ENCODE measurements at regions not wholly inside any gene's neighbourhood (a gene's known extent, or its start where the extent isn't known, plus 50 kb on each side); places are given as distances from the start of the nearest gene placed in this dataset.

DNA sequence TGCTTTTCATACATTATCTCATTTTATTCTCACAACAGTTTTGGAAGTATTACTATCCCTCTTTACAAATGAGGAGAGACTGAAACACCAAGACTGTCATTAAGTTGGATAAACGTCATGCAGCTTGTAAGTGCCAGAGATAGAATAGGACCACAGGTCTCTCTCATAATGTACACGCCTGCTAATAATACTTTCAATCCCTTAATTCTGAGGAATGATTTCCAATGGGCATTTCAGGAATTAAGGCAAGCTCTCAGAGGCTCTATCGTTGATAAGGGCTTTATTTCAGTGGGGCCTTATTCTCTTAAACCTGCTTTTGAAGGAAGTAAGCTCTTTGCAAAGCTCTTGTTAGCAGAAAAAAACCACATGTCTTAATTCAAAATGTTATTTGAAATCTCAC lies 229.1 kb downstream of the NFKBIZ start:
- in situ Hi-C loops (cut with MboI; ENCODE audit: low sequenced_read_pairs) = no loop called here

DNA sequence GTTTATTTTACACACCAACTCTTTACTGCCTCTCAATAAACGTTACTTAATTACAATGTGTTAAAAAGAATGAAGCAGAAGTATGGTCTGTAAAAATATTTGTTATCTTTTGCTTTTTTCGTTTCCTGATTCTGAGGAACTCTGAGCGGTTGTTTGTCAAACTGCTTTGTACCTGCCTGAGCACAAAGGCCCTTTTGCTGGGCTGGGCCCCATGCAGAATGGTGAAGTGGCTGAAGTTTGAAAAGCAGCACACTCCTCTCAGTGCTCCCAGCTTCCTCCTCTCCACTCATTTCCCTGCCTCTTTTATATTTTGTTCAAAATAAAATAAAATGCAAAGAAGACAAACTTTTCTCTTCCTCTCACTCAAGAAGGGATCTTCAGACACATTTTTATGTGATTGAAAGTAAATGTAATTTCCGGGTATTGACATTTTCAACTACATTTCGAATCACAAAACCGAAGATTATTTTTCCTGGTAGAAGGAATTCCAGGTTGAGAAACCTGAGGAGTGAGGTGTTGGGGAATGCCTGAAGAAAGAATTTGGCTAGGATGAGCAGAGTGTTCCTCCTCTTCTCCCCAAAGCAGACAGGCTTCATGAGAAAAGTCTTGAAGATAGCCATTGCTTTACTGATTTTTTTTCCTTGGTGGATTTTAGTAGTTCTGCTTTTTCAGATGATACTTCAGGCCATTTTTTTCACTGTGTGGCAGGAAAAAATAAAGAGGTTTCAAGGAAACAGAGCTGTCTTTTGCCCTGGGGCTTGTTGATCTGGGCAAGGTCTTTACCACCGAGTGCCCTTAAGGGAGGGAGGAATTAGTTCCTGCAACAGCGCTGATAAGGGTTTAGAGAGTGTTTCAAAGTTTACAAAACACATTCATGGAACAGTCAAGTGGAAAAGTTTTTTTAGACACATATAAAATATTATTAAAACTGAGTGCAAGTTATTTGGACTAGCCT lies 229.8 kb downstream of the NFKBIZ start:
- in situ Hi-C loops (cut with MboI; ENCODE audit: low sequenced_read_pairs) = no loop called here

DNA sequence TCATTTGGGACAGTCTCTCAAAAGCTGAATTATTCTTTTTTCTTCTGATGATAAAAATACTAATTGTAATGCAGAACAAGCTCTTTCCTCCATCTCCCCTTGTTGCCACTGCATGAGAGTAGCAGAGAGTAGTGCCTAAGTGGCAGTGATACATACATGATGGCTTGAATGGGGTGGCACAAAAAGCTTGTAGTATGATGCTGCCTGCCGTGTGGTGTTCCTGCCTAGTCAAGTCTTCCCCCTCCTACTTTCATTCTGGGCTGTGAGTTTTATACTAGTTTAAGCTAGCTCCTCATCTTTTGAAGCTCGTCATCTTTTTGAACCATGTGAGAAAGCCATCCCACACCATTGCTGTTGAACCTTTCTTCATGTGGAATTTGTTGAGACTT lies 230.5 kb downstream of the NFKBIZ start:
- in situ Hi-C loops (cut with MboI; ENCODE audit: low sequenced_read_pairs) = no loop called here

DNA sequence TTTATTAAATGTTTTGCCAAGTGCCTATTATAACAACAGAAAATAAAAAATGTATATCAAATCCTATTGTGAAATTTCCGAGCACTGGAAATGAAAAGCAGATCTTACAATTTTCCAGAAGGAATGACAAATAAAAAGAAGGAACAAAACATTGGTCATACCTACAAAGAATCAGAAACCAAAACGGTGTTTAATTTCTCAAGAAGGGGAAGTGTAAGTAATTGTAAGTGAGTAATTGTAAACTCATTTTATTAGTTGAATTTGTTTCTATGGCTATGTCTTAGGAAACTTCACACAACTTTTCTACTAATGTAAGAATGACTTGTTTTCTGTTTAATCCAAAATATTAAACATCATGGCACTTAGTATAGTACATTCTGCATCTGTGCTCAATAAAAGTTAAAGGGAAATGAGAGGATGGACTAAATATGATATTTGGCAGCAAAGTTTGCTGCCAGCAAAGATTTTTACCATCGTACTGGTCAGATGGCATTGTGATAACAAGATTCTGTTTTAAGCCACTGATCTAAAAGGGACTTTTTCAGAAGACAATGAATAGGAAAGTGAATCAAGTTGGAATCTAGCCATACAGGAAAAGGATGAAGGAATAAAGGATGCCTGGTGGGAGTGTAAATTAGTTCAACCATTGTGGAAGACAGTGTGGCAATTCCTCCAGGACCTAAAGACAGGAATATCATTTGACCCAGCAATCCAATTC lies 232.4 kb downstream of the NFKBIZ start:
- in situ Hi-C loops (cut with MboI; ENCODE audit: low sequenced_read_pairs) = no loop called here

DNA sequence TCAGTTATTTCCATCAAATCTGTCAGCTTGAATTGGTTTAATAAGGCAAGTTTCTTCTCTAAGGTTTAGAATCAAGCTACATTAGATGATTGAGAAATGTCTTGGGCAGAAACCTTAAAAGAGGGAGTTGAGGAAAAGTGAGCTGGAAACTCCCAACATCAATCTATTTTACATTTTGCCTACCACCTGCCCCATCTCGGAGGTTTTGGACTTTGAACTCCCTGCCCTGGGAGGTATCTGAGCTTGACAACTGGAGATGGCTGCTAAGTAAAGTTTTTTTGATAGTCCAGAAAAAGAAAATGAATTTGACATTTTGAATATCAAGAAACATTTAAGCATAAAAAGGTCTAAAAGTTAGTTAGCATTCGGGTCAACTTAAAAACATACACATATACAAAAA lies 234.2 kb downstream of the NFKBIZ start:
- in situ Hi-C loops (cut with MboI; ENCODE audit: low sequenced_read_pairs) = no loop called here

DNA sequence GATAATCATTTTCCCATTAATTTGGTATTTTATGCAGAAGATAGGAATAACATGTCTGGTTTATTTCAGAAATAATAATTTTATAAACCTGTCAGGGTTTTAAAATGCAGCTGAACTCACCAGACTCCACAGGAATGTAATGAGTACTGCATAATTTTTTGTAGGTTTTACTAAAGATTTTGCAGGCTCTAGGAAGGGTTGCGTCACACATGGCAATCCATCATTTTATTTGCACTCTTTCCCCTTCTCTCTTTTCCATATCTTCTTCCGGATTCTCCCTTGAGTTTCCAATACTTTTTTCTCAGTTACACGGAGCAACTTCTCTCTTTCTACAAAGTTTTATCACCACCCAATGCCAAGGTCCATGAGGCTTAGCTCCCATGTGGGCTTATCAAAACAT lies 234.7 kb downstream of the NFKBIZ start:
- in situ Hi-C loops (cut with MboI; ENCODE audit: low sequenced_read_pairs) = no loop called here

DNA sequence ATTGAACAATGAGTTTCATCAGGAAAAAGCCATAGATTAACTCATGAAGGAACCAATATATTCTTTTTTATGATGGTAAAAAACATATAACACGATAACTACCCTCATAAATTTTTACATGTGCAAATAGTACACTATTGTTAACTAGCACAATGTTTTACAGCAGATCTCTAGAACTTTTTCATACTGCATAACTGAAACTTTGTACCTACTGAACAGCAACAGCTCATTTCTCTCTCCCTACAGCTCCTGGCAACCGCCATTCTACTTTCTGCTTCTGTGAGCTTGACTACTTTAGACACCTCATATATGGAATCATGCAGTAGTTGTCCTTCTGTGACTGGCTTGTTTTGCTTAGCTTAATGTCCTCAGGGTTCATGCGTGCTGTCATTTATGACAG lies 235.4 kb downstream of the NFKBIZ start:
- in situ Hi-C loops (cut with MboI; ENCODE audit: low sequenced_read_pairs) = no loop called here

DNA sequence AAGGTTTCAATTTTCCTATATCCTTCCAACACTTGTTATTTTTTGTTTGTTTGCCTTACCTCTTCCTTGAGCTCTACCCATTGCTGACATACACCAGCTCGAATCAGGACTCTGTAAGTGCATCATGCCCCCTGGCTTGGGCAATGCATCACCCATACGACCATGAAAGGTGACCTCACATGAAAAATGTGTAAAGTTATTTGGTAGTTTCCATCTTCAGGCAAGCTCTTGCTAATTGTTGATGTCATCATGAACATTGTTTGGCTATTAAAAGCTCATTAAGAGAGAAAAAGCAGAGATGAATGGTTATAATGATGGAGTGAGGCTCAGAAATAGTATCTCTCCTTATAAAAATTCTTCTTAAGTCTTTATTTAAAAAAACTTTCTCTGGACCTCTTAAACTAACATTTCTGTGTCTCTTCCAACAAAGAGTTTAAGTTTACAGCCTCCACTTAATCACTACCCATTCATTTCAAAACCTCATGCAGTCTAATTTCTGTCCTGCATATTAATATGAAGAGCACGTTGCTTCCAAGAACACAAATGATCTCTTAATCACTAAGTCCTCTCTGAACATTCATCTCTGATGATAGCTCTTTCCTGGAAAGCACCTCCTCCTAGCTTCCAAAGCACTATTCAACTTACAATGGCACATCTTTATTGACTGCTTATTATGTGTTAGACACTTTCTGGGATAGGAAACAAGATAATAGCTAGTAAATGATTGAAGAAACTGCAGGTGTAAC lies 236.3 kb downstream of the NFKBIZ start:
- in situ Hi-C loops (cut with MboI; ENCODE audit: low sequenced_read_pairs) = no loop called here

DNA sequence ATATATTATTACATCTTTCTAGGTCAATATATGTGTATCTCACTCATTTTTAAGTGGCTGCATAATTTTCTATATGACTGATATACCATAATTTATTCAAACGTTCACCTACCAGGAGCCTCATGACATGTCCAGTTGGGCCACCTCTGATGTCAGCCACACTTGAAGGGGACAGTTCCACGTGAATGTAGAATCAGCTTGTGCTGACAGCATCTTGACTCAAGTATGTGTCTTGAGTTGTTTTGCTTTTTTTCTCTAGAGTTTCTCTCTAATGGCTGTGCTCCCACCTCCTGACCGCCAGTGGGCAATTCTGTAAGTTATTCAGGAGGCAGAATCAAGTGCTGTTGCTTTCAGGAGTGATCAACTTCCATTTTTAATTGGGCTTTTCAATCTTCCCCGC lies 237.9 kb downstream of the NFKBIZ start:
- in situ Hi-C loops (cut with MboI; ENCODE audit: low sequenced_read_pairs) = no loop called here

DNA sequence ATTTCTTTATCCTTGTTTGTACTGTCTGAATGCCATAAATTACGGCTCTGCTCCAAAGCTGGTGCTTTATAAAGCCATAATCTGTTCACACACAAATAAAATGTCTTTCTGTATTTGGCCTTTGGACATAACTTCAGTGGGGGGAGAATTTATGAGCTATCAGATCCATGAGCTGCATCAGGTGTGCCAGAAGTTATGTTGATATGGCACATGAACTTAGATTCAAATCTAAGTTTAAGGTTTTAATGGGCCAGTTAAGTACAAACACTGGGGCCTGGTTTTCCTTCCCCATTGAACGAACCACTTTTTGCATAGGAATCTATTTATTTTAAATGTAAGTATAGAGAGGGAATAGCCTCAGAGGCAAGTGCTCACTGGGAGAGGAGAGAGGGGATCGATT lies 239.9 kb downstream of the NFKBIZ start:
- in situ Hi-C loops (cut with MboI; ENCODE audit: low sequenced_read_pairs) = no loop called here

DNA sequence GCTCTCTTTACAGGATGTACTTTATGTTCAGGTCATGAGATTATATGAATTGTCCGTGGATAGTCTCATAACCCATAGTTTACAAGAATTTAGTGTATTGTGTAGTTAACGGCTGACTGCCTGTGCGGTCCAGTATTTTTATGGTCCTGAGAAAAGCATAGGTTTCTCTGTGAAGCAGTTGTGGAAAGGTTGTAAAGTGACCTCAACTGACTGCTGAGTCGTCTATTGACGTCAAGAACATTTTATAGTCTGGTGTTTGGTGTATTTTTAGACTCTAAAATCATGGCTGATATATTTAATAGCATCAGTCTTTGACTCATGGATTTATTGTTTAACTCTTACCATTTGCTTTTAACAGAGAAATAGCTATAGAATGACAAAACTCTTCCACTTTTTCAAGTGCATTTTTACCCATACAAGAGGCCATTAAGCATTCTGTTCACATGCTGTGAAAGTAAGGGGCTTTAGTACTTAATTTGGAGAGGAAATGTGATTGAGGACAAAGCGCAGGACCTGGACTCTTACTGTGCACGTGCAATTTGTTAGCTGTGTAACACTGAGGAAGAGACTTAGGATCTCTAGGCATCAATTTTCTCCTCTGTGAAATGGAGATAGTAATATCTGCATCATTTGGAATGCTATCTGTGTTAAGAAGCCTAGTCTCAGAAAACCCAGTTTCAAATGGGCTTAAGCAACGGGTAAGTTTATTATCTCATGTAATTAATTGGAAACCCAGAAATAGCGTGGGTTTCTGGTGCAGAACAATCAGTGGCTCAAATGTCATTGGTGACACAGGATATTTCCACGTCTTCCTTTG lies 240.8 kb downstream of the NFKBIZ start:
- in situ Hi-C loops (cut with MboI; ENCODE audit: low sequenced_read_pairs) = no loop called here

DNA sequence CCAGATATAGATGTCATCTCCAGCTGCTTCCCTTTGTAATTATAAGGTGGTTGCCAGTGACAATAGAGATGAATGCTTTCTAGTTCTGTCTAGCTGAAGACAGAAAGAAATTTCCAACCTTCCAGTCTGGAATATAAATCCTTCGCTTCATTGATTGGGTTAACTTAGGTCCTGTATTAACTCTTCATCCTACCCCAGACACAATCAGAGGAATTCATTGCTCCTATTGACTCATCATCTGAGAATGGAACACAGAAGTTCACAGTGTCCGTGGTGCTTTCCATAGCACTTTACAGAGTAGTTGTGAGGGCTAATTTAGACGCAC lies 241.4 kb downstream of the NFKBIZ start:
- in situ Hi-C loops (cut with MboI; ENCODE audit: low sequenced_read_pairs) = no loop called here

DNA sequence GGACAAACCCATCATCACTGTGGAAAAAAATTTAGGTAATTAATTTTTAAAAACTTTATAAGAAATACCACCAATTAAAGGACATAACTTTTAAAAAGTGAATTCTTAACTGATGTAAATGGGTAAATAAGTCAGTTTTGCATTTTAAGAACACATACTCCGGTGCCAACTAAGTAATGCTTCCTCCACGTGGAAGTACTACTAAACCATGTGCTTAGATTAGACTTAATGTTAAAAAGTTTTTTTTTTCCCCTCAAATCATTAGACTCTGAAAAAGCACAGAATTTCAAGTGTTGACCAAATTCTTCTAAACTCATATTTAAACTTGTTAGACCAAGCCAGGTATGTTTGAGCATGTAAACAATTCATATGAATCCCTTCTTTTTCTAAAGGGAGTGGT lies 242.0 kb downstream of the NFKBIZ start:
- in situ Hi-C loops (cut with MboI; ENCODE audit: low sequenced_read_pairs) = no loop called here

DNA sequence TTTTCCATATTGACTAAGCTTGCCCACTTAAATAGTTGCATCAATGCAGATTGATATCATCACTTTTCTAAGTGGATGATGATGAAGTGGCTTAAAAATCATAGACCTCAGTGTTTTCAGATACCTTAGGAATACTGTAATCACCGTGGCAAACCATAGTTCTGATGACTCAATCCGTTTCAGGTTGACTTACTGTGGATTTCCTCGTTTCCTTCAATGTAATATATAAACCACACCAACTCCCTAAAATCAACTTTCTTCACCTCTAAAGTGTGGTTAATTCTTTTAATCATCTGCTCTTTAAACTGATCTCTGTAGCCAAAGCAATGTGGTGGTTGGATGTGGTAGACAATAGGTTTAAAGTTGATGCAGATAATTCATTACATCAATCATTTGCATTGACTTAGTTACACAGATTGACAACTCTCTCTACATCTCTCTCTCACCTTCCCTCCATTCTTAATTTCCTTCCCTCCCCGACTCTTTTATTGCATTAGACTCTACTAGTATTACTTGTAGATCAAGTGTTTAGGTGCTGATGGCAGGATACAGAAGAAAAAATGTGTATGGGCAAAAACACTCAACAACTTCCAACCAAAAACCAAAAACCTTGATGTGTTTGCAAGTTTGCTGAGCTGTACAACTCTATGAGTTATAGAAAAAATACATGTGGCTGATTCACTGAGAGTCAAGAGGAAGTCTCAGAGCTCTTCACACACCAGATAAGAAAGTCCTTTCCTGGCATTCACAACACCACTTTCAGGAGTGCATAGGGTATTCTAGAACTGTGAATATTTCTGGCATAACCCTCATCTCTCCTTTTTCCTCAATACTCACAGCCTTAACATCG lies 243.5 kb downstream of the NFKBIZ start:
- in situ Hi-C loops (cut with MboI; ENCODE audit: low sequenced_read_pairs) = no loop called here

DNA sequence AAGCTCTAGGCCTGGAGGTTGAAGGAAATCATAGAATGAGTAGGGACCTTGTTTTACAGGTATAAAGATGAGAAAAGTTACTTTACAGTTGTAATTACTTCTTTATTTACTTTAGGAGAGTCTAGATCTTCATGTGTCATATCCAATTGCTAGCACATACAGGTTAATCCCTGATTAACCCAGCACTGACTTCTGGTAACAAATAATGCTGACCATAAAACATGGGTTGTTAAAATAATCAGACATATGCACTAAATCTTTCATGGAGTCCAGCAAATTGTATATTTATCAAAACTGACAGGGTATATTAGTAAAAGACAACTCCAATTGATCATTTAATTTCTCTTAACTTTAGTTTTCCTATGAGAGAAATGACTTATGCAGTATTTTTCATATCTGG lies 245.2 kb downstream of the NFKBIZ start:
- in situ Hi-C loops (cut with MboI; ENCODE audit: low sequenced_read_pairs) = no loop called here

DNA sequence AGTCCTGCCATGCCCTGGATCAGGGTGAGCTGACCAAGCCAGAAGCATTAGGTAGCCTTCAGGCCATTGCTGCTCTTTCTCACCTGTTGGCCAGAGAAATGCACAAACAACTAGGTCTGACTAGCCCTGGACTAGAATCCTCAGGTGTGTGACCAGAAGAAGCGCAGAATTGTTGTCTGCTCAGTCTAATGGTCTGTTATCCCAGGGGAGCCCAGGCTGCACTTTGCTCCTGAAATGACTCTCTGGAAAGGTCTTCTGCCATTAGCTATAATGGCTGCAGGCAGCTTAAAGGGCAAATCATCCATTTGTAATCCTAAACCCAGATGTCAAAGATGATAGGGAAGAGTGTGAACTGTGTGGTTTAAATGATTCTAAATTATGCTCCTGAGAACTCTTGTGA lies 246.1 kb downstream of the NFKBIZ start:
- in situ Hi-C loops (cut with MboI; ENCODE audit: low sequenced_read_pairs) = no loop called here

DNA sequence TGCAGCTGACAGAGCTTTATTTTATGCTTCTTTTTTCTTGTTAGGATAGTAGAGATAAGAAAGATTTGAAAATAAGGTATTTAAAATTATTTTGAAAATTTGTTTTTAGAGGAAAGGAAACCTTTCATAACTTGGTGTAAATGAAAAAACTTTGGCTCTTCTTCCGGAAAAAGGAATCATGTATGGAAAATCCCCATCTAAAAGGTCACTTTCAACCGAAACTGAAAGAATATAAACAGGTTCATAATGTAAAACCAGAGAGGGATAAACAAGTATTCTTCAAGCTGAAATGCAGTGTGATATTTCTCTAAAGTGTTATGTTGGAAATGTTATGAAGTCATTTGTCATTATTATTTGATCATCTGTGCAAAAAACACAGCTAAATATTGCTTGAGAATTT lies 246.8 kb downstream of the NFKBIZ start:
- in situ Hi-C loops (cut with MboI; ENCODE audit: low sequenced_read_pairs) = no loop called here

DNA sequence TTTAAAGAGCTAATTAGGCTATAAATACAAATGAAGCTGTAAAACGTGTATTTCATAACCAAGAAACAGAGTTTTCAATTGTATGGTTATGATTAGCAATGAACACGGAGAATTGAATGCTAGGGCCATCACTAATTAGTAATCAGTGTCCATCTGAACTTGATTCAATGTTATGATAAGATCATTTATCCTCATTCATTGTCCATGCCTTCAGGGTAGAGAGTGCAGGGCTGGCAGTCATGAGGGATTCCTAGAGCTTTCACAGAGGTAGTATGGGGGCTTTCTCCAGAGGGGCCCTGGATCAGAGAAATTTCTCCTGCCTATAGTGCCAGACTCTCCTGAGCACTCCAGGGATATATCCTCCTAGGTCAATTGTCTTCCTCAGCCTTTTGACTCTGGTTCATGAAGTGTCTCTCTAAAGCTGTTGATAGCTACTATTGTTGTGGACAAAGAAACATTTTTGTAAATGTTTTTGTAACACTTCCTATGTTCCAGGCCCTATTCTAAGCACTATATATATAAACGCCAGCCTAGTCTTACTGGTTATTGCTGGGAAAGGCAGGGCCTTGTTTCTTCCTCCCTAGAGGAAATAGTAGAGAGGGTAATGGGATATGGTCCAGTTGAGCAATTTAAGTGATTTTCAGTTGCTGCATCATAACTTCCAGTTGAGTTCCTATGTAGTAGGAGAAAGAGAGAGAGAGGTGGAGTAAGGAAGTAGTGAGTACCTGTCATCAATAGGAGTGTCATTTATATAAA lies 249.0 kb downstream of the NFKBIZ start:
- in situ Hi-C loops (cut with MboI; ENCODE audit: low sequenced_read_pairs) = no loop called here

DNA sequence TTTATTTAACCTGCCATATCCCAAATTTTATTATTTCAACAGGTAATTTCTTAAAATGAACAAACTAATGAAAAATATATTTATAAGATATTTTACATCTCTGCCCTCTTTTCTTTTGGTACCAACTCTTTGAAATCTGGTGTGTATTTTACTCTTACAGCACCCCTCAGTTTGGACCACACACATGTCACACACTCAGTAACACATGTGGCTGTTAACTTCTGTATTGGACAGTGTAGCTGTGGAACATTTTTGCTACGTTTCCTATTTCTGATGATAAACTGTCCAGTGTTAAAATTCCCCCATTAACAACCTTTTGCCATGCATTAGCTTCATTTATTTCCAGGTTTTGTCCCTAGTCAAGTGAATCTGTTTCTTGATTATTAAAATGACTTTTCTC lies 250.6 kb downstream of the NFKBIZ start:
- in situ Hi-C loops (cut with MboI; ENCODE audit: low sequenced_read_pairs) = no loop called here
